ENCODE measurements at regions not wholly inside any gene's neighbourhood (a gene's known extent, or its start where the extent isn't known, plus 50 kb on each side); places are given as distances from the start of the nearest gene placed in this dataset.

GRCh38 chr5:101543780-101544179 is 640.7 kb upstream of the ST8SIA4 start (continued):
- no peak for TF ChIP-seq ZNF274 (IDR thresholded peaks at IDR 0.05; ENCODE audit: borderline replicate concordance, extremely low read depth, low read length)
- no peak for TF ChIP-seq HDAC2 (IDR thresholded peaks at IDR 0.05; ENCODE audit: borderline replicate concordance in 1 of 2, low read depth in 2 of 2, low read length in 2 of 2)
- no peak for TF ChIP-seq POLR2A (IDR thresholded peaks at IDR 0.05; ENCODE audit: control extremely low read depth in 1 of 2, low read depth in 2 of 2, low read length in 2 of 2)
- no peak for TF ChIP-seq ATF2 (IDR thresholded peaks at IDR 0.05; ENCODE audit: low read length)

Measured in H1 (cell line).